Duodenal mucosa (tissue), 2 donors: ENCODE measurements at regions not wholly inside any gene's neighbourhood (a gene's known extent, or its start where the extent isn't known, plus 50 kb on each side); places are given as distances from the start of the nearest gene placed in this dataset.

ENCODE experiments used
- H3K27ac ChIP-seq: one replicate; pipeline ENCODE4 v1.7.0; 2013; ENCODE audit warnings: low read depth, low read length
- H3K27me3 ChIP-seq, 2 donors: one replicate each; pipeline ENCODE4 v1.7.0; 2013; ENCODE audit warnings: low read length in 2 of 2, control low read depth in 1 of 2; ENCODE audit not compliant: insufficient read depth in 2 of 2, control insufficient read depth in 1 of 2
- H3K36me3 ChIP-seq, 2 donors: one replicate each; pipeline ENCODE4 v1.7.0; 2013; ENCODE audit warnings: low read length in 2 of 2, control low read depth in 1 of 2; ENCODE audit not compliant: insufficient read depth in 2 of 2, control insufficient read depth in 1 of 2
- H3K4me1 ChIP-seq, 2 donors: one replicate each; pipeline ENCODE4 v1.7.0; 2013; ENCODE audit warnings: low read length in 2 of 2, control low read depth in 1 of 2; ENCODE audit not compliant: insufficient read depth in 2 of 2, control insufficient read depth in 1 of 2
- H3K4me3 ChIP-seq, 2 donors: one replicate each; pipeline ENCODE4 v1.7.0; 2013; ENCODE audit warnings: low read length in 2 of 2, low read depth in 1 of 2
- H3K9ac ChIP-seq, 2 donors: one replicate each; pipeline ENCODE4 v1.7.0; 2013; ENCODE audit warnings: low read length in 2 of 2, low read depth in 1 of 2
- H3K9me3 ChIP-seq, 2 donors: one replicate each; pipeline ENCODE4 v1.7.0; 2013; ENCODE audit warnings: low read length in 2 of 2, control low read depth in 1 of 2; ENCODE audit not compliant: control insufficient read depth in 1 of 2

- H3K27ac ChIP-seq, result no peak overlapping the region
- no peaks in the 10 kb centered on the region for H3K9me3 ChIP-seq
- H3K4me3 ChIP-seq, result no peak overlapping the region
Observed at GRCh38 chr4:123708902-123709301, 312.3 kb downstream of the SPRY1 start.

GRCh38 chr4:123709336-123709735 lies 312.7 kb downstream of the SPRY1 start:
- no peak overlapping the region for H3K9ac ChIP-seq
- no peak overlapping the region for H3K4me3 ChIP-seq
- no peak overlapping the region for H3K27ac ChIP-seq
- no peaks in the 10 kb centered on the region for H3K27me3 ChIP-seq
- H3K36me3 ChIP-seq, result no peaks in the 10 kb centered on the region
- H3K9me3 ChIP-seq, result no peaks in the 10 kb centered on the region
- H3K4me1 ChIP-seq, result no peaks in the 10 kb centered on the region

More at GRCh38 chr4:123708902-123709301, 312.3 kb downstream of the SPRY1 start:
- Histone ChIP-seq H3K4me1 (no peaks in the 10 kb centered on the region), H3K27me3 (no peaks in the 10 kb centered on the region), H3K9ac (no peak overlapping the region), H3K36me3 (no peaks in the 10 kb centered on the region)

- H3K4me3 ChIP-seq, result no peak overlapping the region
- no peaks in the 10 kb centered on the region for H3K4me1 ChIP-seq
Observed at GRCh38 chr4:123731035-123731434, 334.4 kb downstream of the SPRY1 start.

GRCh38 chr4:123737156-123737555 lies 340.6 kb downstream of the SPRY1 start:
- no peaks in the 10 kb centered on the region for H3K9me3 ChIP-seq
- H3K27ac ChIP-seq, result no peak overlapping the region
- H3K9ac ChIP-seq, result no peak overlapping the region
- H3K4me3 ChIP-seq, result no peak overlapping the region
- H3K36me3 ChIP-seq, result no peaks in the 10 kb centered on the region
- H3K27me3 ChIP-seq, result no peaks in the 10 kb centered on the region
- H3K4me1 ChIP-seq, result no peaks in the 10 kb centered on the region

More at GRCh38 chr4:123731035-123731434, 334.4 kb downstream of the SPRY1 start:
- H3K27me3 ChIP-seq, result no peaks in the 10 kb centered on the region
- H3K27ac ChIP-seq, result no peak overlapping the region
- no peaks in the 10 kb centered on the region for H3K9me3 ChIP-seq
- no peaks in the 10 kb centered on the region for H3K36me3 ChIP-seq
- no peak overlapping the region for H3K9ac ChIP-seq

- H3K9ac ChIP-seq, result no peak overlapping the region
- no peak overlapping the region for H3K27ac ChIP-seq
- H3K36me3 ChIP-seq, result no peaks in the 10 kb centered on the region
- H3K4me3 ChIP-seq, result no peak overlapping the region
- H3K27me3 ChIP-seq, result no peaks in the 10 kb centered on the region
- peaks cover 2 to 11% of the 10 kb centered on the region in 2 donors for H3K4me1 ChIP-seq
- no peaks in the 10 kb centered on the region for H3K9me3 ChIP-seq
Observed at GRCh38 chr4:123739806-123740205, 343.2 kb downstream of the SPRY1 start.

- Histone ChIP-seq H3K4me1 (peaks cover 7 to 15% of the 10 kb centered on the region in 2 donors), H3K9me3 (no peaks in the 10 kb centered on the region), H3K36me3 (no peaks in the 10 kb centered on the region), H3K9ac (no peak overlapping the region), H3K4me3 (no peak overlapping the region), H3K27me3 (no peaks in the 10 kb centered on the region), H3K27ac (no peak overlapping the region)
Observed at GRCh38 chr4:123740236-123740635, 343.6 kb downstream of the SPRY1 start.

GRCh38 chr4:123741906-123742305 lies 345.3 kb downstream of the SPRY1 start:
- no peak overlapping the region for H3K4me3 ChIP-seq
- H3K4me1 ChIP-seq, result peaks cover 7 to 15% of the 10 kb centered on the region in 2 donors
- H3K27ac ChIP-seq, result no peak overlapping the region
- peaks cover 0 to 2% of the 10 kb centered on the region in 2 donors for H3K27me3 ChIP-seq
- H3K9me3 ChIP-seq, result no peaks in the 10 kb centered on the region
- H3K36me3 ChIP-seq, result no peaks in the 10 kb centered on the region
- no peak overlapping the region for H3K9ac ChIP-seq

GRCh38 chr4:123743848-123744247 lies 347.3 kb downstream of the SPRY1 start:
- Histone ChIP-seq H3K4me3 (no peak overlapping the region), H3K36me3 (no peaks in the 10 kb centered on the region), H3K4me1 (peaks cover 7 to 15% of the 10 kb centered on the region in 2 donors), H3K9ac (no peak overlapping the region), H3K27me3 (peaks cover 0 to 2% of the 10 kb centered on the region in 2 donors), H3K27ac (no peak overlapping the region), H3K9me3 (no peaks in the 10 kb centered on the region)

- Histone ChIP-seq H3K9ac (no peak overlapping the region), H3K4me3 (peak overlapping the region; percentile 13 to 38), H3K36me3 (no peaks in the 10 kb centered on the region), H3K4me1 (peaks cover 7 to 15% of the 10 kb centered on the region in 2 donors), H3K9me3 (no peaks in the 10 kb centered on the region), H3K27me3 (peaks cover 0 to 2% of the 10 kb centered on the region in 2 donors), H3K27ac (no peak overlapping the region)
Observed at GRCh38 chr4:123744664-123745290, 348.2 kb downstream of the SPRY1 start.

GRCh38 chr4:123747016-123747415 lies 350.4 kb downstream of the SPRY1 start:
- H3K9me3 ChIP-seq, result no peaks in the 10 kb centered on the region
- H3K27me3 ChIP-seq, result peaks cover 0 to 2% of the 10 kb centered on the region in 2 donors
- no peaks in the 10 kb centered on the region for H3K36me3 ChIP-seq
- no peak overlapping the region for H3K27ac ChIP-seq
- H3K4me1 ChIP-seq, result peaks cover 7 to 21% of the 10 kb centered on the region in 2 donors
- no peak overlapping the region for H3K4me3 ChIP-seq
- no peak overlapping the region for H3K9ac ChIP-seq
